ENCODE measurements at regions not wholly inside any gene's neighbourhood (a gene's known extent, or its start where the extent isn't known, plus 50 kb on each side); places are given as distances from the start of the nearest gene placed in this dataset.

DNA sequence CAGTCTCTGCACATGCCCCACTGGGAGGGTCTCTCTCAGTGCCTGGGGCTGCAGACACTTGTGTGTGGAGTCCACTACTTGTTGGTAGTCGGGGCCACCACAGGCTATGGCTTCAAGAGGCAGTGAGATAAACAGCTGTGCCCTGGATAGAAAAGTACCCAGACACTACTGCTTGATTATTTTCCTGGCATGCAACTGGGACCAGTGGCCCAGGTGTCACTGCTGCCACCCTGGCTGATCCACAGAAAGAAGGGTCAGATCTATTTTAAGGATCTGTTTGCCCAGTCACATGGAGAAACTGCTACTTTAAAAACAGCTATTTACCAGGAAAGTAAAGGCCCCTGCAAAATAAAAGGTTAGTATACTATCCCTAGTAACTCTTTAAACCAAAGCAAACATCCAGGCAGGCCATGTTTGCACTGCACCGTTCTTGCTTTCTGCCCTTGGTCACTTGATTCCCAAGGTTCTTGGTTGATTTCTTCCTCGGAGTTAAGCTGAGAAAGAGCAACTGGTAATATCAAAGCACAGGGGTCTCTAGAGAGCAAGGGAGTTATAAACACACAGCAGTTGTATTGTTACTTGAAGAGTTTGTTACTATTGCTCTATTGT lies 99.9 kb downstream of the GLUL start:
- intact Hi-C loops (cut with micrococcal nuclease; ENCODE audit: unreplicated experiment), result no loop called here
- no peak overlapping the region for H3K4me3 Mint-ChIP-seq (ENCODE audit: low read depth, unreplicated experiment)
- peaks cover 24% of the 10 kb centered on the region for H3K4me1 Mint-ChIP-seq (ENCODE audit: low read depth, unreplicated experiment)
- H3K9me3 Mint-ChIP-seq (ENCODE audit: low read depth, unreplicated experiment), result no peaks in the 10 kb centered on the region
- BruUV-seq (replicated peaks), result no TSS peak
- no peaks in the 10 kb centered on the region for H3K27me3 Mint-ChIP-seq (ENCODE audit: unreplicated experiment)
- CTCF ChIA-PET, result interaction anchor here (0.6 to 2.3 kb wide), 3 partner anchors 8 to 462 kb away, joined by 3 to 6 read pairs (median 4); no protein-coding TSS in a partner anchor
- TF ChIP-seq, protein P1, sequence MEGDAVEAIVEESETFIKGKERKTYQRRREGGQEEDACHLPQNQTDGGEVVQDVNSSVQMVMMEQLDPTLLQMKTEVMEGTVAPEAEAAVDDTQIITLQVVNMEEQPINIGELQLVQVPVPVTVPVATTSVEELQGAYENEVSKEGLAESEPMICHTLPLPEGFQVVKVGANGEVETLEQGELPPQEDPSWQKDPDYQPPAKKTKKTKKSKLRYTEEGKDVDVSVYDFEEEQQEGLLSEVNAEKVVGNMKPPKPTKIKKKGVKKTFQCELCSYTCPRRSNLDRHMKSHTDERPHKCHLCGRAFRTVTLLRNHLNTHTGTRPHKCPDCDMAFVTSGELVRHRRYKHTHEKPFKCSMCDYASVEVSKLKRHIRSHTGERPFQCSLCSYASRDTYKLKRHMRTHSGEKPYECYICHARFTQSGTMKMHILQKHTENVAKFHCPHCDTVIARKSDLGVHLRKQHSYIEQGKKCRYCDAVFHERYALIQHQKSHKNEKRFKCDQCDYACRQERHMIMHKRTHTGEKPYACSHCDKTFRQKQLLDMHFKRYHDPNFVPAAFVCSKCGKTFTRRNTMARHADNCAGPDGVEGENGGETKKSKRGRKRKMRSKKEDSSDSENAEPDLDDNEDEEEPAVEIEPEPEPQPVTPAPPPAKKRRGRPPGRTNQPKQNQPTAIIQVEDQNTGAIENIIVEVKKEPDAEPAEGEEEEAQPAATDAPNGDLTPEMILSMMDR (IDR thresholded peaks at IDR 0.05; ENCODE audit: unreplicated experiment), result no peak
- H3K27ac Mint-ChIP-seq (ENCODE audit: unreplicated experiment), result no peak overlapping the region
- no peaks in the 10 kb centered on the region for H3K36me3 Mint-ChIP-seq (ENCODE audit: insufficient read depth, unreplicated experiment)
- no peak for DNase-seq

DNA sequence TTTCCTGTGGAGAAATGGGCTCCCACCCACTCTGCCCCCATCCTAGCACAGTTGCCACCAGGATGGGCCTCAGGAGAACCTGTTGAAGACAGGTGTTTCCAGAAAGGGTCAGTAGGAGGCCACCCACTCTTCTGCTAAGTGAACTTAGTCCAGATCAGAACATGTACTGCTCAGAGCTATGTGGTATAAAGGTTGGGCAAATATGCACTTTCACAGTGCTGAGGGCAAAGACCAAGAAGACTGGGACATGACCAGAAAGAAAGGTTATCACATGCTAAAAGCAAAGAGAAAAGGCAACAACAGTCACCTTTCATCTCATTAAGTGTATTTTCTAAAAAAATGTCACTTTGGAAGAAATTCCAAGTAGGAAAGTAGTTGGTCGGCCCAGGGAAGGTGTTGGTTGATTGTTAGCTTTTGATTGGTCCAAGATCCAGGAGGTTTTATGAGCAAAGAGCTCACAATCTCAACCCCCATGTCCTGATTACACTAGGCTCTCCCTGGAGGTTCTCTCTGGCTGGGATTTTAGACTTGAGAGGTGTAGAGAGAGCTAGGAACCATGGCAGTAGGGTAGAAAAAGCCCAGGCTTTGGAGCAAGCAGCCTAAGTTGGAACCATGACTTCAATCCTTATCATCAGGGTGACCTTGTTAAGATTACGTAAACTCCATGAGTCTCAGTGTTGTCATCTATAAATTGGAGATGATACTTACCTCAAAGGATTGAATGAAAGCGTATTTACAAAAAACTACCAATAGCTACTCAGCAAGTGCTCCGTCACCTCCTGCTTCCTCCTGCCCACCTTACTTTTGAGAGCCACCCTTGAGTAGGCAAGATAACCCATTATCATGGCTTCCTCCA lies 102.6 kb downstream of the GLUL start:
- H3K27ac Mint-ChIP-seq (ENCODE audit: unreplicated experiment), result no peak overlapping the region
- CTCF ChIA-PET, result no interaction called here
- H3K4me1 Mint-ChIP-seq (ENCODE audit: low read depth, unreplicated experiment), result peaks cover 24% of the 10 kb centered on the region
- DNase-seq, result no peak
- no peaks in the 10 kb centered on the region for H3K9me3 Mint-ChIP-seq (ENCODE audit: low read depth, unreplicated experiment)
- H3K4me3 Mint-ChIP-seq (ENCODE audit: low read depth, unreplicated experiment), result no peak overlapping the region
- no peaks in the 10 kb centered on the region for H3K36me3 Mint-ChIP-seq (ENCODE audit: insufficient read depth, unreplicated experiment)
- no peaks in the 10 kb centered on the region for H3K27me3 Mint-ChIP-seq (ENCODE audit: unreplicated experiment)
- intact Hi-C loops (cut with micrococcal nuclease; ENCODE audit: unreplicated experiment), result no loop called here
- TF ChIP-seq, protein P1 (IDR thresholded peaks at IDR 0.05; ENCODE audit: unreplicated experiment), result no peak
- BruUV-seq (replicated peaks), result no TSS peak

DNA sequence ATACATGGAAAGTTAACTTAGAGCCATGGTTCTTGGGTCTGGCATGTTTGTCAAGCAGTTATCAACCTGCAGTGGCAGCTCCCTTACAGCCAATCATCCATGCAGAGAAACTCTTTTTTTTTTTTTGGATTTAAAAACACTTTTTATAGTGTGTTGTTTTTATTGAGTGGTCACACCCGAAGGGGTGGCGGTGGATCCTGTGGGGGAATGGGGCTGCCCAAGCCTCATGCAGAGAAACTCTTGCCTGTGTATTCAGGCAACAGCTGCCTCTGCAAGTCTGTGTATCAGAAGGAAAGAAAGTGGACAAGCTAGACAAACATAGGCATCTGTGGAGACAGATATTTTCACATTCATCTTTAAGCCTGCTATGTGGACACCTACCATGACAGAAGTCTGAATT lies 104.8 kb downstream of the GLUL start:
- no peaks in the 10 kb centered on the region for H3K27me3 Mint-ChIP-seq (ENCODE audit: unreplicated experiment)
- H3K36me3 Mint-ChIP-seq (ENCODE audit: insufficient read depth, unreplicated experiment), result no peaks in the 10 kb centered on the region
- intact Hi-C loops (cut with micrococcal nuclease; ENCODE audit: unreplicated experiment), result no loop called here
- no peak overlapping the region for H3K27ac Mint-ChIP-seq (ENCODE audit: unreplicated experiment)
- CTCF ChIA-PET, result no interaction called here
- TF ChIP-seq, protein P1 (IDR thresholded peaks at IDR 0.05; ENCODE audit: unreplicated experiment), result no peak
- peaks cover 17% of the 10 kb centered on the region for H3K4me1 Mint-ChIP-seq (ENCODE audit: low read depth, unreplicated experiment)
- no peaks in the 10 kb centered on the region for H3K9me3 Mint-ChIP-seq (ENCODE audit: low read depth, unreplicated experiment)
- no TSS peak for BruUV-seq (replicated peaks)
- no peak for DNase-seq
- H3K4me3 Mint-ChIP-seq (ENCODE audit: low read depth, unreplicated experiment), result no peak overlapping the region

DNA sequence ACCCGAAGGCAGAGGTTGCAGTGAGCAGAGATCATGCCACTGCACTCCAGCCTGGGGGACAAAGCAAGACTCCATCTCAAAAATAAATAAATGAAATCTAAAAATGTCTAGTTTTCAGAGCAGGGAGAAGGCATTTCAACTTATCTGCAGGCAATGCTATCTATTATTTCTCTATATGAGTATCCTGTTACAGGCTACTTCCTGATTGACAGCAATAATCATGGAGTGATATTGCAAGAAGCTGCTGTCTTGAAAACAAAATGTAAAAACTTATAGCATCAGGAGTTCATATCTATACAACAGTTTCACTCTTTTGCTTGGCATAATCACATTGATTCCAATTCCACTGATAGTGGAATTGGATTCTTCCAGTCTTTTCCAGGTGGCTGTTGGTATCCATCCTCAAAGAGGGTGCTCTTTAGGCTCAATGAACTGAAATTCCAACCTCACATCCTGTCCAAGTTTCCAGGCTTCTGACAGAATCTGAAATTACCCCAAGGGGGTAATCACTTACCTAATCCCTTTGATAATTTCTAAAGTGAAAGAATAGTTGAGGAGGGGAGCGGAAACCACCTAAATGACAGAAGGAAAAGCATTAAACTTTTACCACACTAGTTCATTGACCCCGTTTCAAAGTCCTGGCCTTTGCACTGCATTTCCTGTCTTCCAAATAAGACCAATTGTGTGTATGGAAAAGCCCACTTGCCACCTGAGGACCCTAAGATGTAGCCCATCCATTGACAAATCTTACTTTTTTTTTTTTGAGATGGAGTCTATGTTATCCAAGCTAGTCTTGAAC lies 107.6 kb downstream of the GLUL start:
- no peaks in the 10 kb centered on the region for H3K9me3 Mint-ChIP-seq (ENCODE audit: low read depth, unreplicated experiment)
- no peak overlapping the region for H3K27ac Mint-ChIP-seq (ENCODE audit: unreplicated experiment)
- no peak overlapping the region for H3K4me3 Mint-ChIP-seq (ENCODE audit: low read depth, unreplicated experiment)
- CTCF ChIA-PET, result interaction anchor here (0.7 kb wide), 1 partner anchor 64 kb away, joined by 3 read pairs; no protein-coding TSS in a partner anchor
- no TSS peak for BruUV-seq (replicated peaks)
- intact Hi-C loops (cut with micrococcal nuclease; ENCODE audit: unreplicated experiment), result no loop called here
- H3K27me3 Mint-ChIP-seq (ENCODE audit: unreplicated experiment), result peaks cover 9% of the 10 kb centered on the region
- no peaks in the 10 kb centered on the region for H3K4me1 Mint-ChIP-seq (ENCODE audit: low read depth, unreplicated experiment)
- DNase-seq, result no peak
- no peaks in the 10 kb centered on the region for H3K36me3 Mint-ChIP-seq (ENCODE audit: insufficient read depth, unreplicated experiment)
- TF ChIP-seq, protein P1 (IDR thresholded peaks at IDR 0.05; ENCODE audit: unreplicated experiment), result no peak

Measured in Calu3 (cell line).